ENCODE measurements at regions not wholly inside any gene's neighbourhood (a gene's known extent, or its start where the extent isn't known, plus 50 kb on each side); places are given as distances from the start of the nearest gene placed in this dataset.

DNA sequence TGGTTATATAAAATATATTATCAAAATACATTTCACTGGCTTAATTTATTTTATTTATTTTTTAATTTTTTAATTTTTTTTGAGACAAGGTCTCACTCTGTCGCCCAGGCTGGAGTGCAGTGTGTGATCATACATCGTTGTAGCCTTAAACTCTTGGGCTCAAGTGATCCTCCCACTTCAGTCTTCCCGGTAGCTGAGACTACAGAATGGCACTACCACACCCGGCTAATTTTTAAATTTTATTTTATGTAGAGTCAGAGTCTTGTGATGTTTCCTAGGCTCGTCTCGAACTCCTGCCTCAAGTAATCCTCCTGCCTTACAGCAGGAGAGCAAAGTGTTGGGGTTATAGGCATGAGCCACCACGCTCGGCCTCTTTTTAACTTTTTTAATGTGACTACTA, 143.8 kb downstream of the CEP135 start:
- FAIRE-seq (no peak), DNase-seq (ENCODE audit: low read depth in 1 of 2, low spot score in 1 of 2) (no peak), ATAC-seq (no peak)
- Histone ChIP-seq H3K4me1 (no peaks in the 10 kb centered on the region), H3K4me2 (no peak overlapping the region), H3K4me3 (no peak overlapping the region), H3K27ac (no peak overlapping the region), H3K9me3 (no peaks in the 10 kb centered on the region)
- TF ChIP-seq RCOR1 (IDR thresholded peaks at IDR 0.05; ENCODE audit: low read depth, low read length) (no peak), JUN (IDR thresholded peaks at IDR 0.05) (no peak), POLR2AphosphoS2 (conservative IDR thresholded peaks at IDR 0.05; ENCODE audit: low read length) (no peak), CHD4 (IDR thresholded peaks at IDR 0.05; ENCODE audit: borderline replicate concordance) (no peak), RAD21 (conservative IDR thresholded peaks at IDR 0.05 in 1 of 2, IDR thresholded peaks at IDR 0.05 in 1 of 2) (no peak), FOSL2 (IDR thresholded peaks at IDR 0.05) (no peak), FOSL2 (CRISPR knock-in tag; IDR thresholded peaks at IDR 0.05) (no peak), ZSCAN20 (CRISPR knock-in tag; IDR thresholded peaks at IDR 0.05) (no peak)
- WGBS (ENCODE audit: missing lambda C conversion rate), result 75% methylated on average over 8 of the region's 8 CpGs
- POLR2A ChIA-PET, result no interaction called here
- CTCF ChIA-PET, result no interaction called here

DNA sequence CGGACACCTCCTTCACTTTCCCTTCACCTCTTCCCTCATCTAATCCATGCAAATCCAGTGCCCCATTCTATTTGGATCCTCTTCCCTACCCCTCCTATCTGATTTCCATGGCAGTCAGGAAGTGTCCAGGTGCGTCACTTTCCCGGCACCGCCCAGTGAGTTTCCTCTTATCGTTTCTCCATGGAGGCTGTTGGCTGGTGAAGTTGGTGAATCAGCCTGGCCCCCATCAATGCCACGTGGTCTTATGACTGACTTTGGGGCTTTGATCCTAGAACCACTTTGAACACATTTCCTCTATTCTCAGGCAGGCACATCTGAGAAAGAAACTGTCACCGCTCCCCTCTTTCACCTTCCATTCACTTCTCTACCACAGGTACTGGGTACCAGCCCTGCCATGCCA, 137.8 kb downstream of the CEP135 start:
- WGBS (ENCODE audit: missing lambda C conversion rate), result 63% methylated on average over 7 of the region's 7 CpGs
- DNase-seq (ENCODE audit: low read depth in 1 of 2, low spot score in 1 of 2), result no peak
- no peak overlapping the region for H3K27ac ChIP-seq
- H3K4me3 ChIP-seq, result no peak overlapping the region
- TF ChIP-seq CEBPB (IDR thresholded peaks at IDR 0.05), result no peak
- no peak for TF ChIP-seq SMC3 (IDR thresholded peaks at IDR 0.05)
- no peak for TF ChIP-seq FOSL2 (IDR thresholded peaks at IDR 0.05)
- no peak for TF ChIP-seq FOSL2 (CRISPR knock-in tag; IDR thresholded peaks at IDR 0.05)
- no peak for TF ChIP-seq CHD4 (IDR thresholded peaks at IDR 0.05; ENCODE audit: borderline replicate concordance)
- no peak for TF ChIP-seq RARB (CRISPR knock-in tag; IDR thresholded peaks at IDR 0.05)
- no peak for TF ChIP-seq KDM1A (IDR thresholded peaks at IDR 0.05; ENCODE audit: low read depth)
- no peak for TF ChIP-seq EHF (CRISPR knock-in tag; IDR thresholded peaks at IDR 0.05)
- TF ChIP-seq, protein P1, sequence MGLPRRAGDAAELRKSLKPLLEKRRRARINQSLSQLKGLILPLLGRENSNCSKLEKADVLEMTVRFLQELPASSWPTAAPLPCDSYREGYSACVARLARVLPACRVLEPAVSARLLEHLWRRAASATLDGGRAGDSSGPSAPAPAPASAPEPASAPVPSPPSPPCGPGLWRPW (IDR thresholded peaks at IDR 0.05), result no peak
- TF ChIP-seq RCOR1 (IDR thresholded peaks at IDR 0.05; ENCODE audit: low read depth, low read length), result no peak
- TF ChIP-seq ZC3H11A (IDR thresholded peaks at IDR 0.05), result no peak
- no peak for TF ChIP-seq TFCP2L1 (CRISPR knock-in tag; IDR thresholded peaks at IDR 0.05)
- TF ChIP-seq, protein P2, sequence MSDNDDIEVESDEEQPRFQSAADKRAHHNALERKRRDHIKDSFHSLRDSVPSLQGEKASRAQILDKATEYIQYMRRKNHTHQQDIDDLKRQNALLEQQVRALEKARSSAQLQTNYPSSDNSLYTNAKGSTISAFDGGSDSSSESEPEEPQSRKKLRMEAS (IDR thresholded peaks at IDR 0.05), result no peak
- no peak for TF ChIP-seq JUN (IDR thresholded peaks at IDR 0.05)
- no peak for TF ChIP-seq CHD2 (IDR thresholded peaks at IDR 0.05; ENCODE audit: low read length, partially characterized antibody)
- no peak for TF ChIP-seq PHF8 (IDR thresholded peaks at IDR 0.05; ENCODE audit: borderline replicate concordance, low read depth)
- ATAC-seq, result no peak
- H3K9me3 ChIP-seq, result no peaks in the 10 kb centered on the region
- H3K4me2 ChIP-seq, result no peak overlapping the region
- CTCF ChIA-PET, result no interaction called here
- FAIRE-seq, result no peak
- POLR2A ChIA-PET, result no interaction called here
- H3K4me1 ChIP-seq, result no peaks in the 10 kb centered on the region

DNA sequence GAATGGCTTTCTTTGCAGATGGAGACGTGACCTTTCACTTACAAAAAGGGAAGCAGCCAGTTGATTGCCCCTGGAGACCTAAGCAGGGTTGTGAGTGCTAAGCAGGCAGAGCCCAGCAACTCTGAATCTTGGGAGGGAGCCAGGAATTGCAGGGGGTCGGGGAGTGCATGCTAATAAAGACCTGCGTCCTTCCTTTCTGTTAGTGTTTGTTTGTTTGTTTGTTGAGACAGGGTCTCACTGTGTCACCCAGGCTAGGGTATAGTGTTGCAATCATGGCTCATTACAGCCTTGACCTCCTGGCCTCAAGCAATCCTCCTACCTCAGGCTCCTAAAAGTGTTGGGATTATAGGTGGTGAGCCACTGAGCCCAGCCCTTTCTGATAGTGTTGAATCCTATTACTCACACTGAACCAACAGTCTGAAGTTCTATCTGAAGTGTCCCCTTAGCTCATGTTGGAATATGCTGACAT, 137.4 kb downstream of the CEP135 start:
- no peak overlapping the region for H3K27ac ChIP-seq
- no peak for FAIRE-seq
- H3K9me3 ChIP-seq, result no peaks in the 10 kb centered on the region
- no peak overlapping the region for H3K4me3 ChIP-seq
- ATAC-seq, result no peak
- ChIA-PET POLR2A (no interaction called here), CTCF (no interaction called here)
- H3K4me2 ChIP-seq, result no peak overlapping the region
- TF ChIP-seq RNF2 (IDR thresholded peaks at IDR 0.05; ENCODE audit: borderline replicate concordance, low read depth) (no peak), NR3C1 (IDR thresholded peaks at IDR 0.05) (no peak), EP300 (IDR thresholded peaks at IDR 0.05) (no peak)
- no peak for DNase-seq (ENCODE audit: low read depth in 1 of 2, low spot score in 1 of 2)
- no peaks in the 10 kb centered on the region for H3K4me1 ChIP-seq
- WGBS (ENCODE audit: missing lambda C conversion rate), result 28% methylated on average over 3 of the region's 3 CpGs

DNA sequence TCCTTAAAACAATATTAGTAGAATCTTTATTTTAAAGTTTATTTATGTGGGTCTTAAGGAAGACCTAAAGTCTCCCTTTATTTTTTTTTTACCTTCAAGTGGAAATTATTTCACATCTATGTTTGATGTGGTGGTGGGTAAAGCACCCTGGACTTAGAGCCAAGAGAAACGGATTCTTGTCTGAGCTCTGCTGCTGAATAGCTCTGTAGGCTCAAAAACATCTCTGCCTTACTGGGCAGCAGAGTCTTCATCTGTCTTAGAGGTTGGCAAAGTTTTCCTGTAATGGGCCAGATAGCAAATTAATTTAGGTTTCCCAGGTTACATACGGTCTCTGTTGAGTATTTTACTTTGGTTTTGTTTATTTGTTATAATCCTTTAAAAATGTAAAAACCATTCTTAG, 136.5 kb downstream of the CEP135 start:
- POLR2A ChIA-PET, result no interaction called here

More for the DNA sequence above, 136.5 kb downstream of the CEP135 start:
- CTCF ChIA-PET, result no interaction called here
- Histone ChIP-seq H3K9me3 (no peaks in the 10 kb centered on the region), H3K4me1 (no peaks in the 10 kb centered on the region), H3K4me3 (no peak overlapping the region), H3K27ac (no peak overlapping the region), H3K4me2 (no peak overlapping the region)
- FAIRE-seq (no peak), ATAC-seq (no peak), DNase-seq (ENCODE audit: low read depth in 1 of 2, low spot score in 1 of 2) (no peak)
- WGBS (ENCODE audit: missing lambda C conversion rate), result 50% methylated on average over 2 of the region's 2 CpGs
- TF ChIP-seq FOSL2 (IDR thresholded peaks at IDR 0.05) (no peak), FOSL2 (CRISPR knock-in tag; IDR thresholded peaks at IDR 0.05) (no peak)

Measured in A549 (cell line).